DND-41 (cell line): ENCODE measurements at regions not wholly inside any gene's neighbourhood (a gene's known extent, or its start where the extent isn't known, plus 50 kb on each side); places are given as distances from the start of the nearest gene placed in this dataset.

ENCODE experiments used
- CTCF ChIP-seq: IDR thresholded peaks from 2 replicates; pipeline ENCODE4 v1.5.1; 2012; ENCODE audit warnings: borderline replicate concordance, low read length, moderate library complexity, mild to moderate bottlenecking; ENCODE audit not compliant: poor library complexity, severe bottlenecking; ENCODE audit errors: extremely low read depth
- EZH2 ChIP-seq: IDR thresholded peaks from 3 replicates; pipeline ENCODE4 v1.6.1; 2012; ENCODE audit warnings: borderline replicate concordance, low read depth, mild to moderate bottlenecking, moderate library complexity, low read length, inconsistent platforms; ENCODE audit not compliant: severe bottlenecking

GRCh38 chr12:75937486-75937885 is 94.1 kb downstream of the PHLDA1 start:
- TF ChIP-seq CTCF (no peak), EZH2 (no peak)
